H9 (cell line): ENCODE measurements at regions not wholly inside any gene's neighbourhood (a gene's known extent, or its start where the extent isn't known, plus 50 kb on each side); places are given as distances from the start of the nearest gene placed in this dataset.

Source experiments
- DNase-seq: peaks from one replicate; pipeline ENCODE4 v3.0.0-alpha.2; 2017
- H2AFZ ChIP-seq: one replicate; pipeline ENCODE4 v1.6.1; 2013; ENCODE audit warnings: mild to moderate bottlenecking, low read length, control low read depth, moderate library complexity
- H2AK5ac ChIP-seq: 2 replicates; pipeline ENCODE4 v1.6.1; 2013; ENCODE audit warnings: low read length, control low read depth, mixed read lengths; ENCODE audit not compliant: insufficient read length
- H2BK120ac ChIP-seq: one replicate; pipeline ENCODE4 v1.6.1; 2013; ENCODE audit warnings: low read depth, mild to moderate bottlenecking, low read length, control low read depth, inconsistent platforms; ENCODE audit not compliant: poor library complexity, severe bottlenecking
- H2BK12ac ChIP-seq: 2 replicates; pipeline ENCODE4 v1.6.1; 2013; ENCODE audit warnings: low read length, control low read depth, mixed read lengths, low read depth; ENCODE audit not compliant: insufficient read length
- H2BK15ac ChIP-seq: 2 replicates; pipeline ENCODE4 v1.6.1; 2013; ENCODE audit warnings: low read depth, low read length, control low read depth
- H2BK20ac ChIP-seq: one replicate; pipeline ENCODE4 v1.6.1; 2013; ENCODE audit warnings: low read depth, mild to moderate bottlenecking, low read length, control low read depth, inconsistent platforms; ENCODE audit not compliant: poor library complexity, severe bottlenecking
- H2BK5ac ChIP-seq: 2 replicates; pipeline ENCODE4 v1.6.1; 2013; ENCODE audit warnings: low read length, control low read depth, mixed read lengths; ENCODE audit not compliant: insufficient read length
- H3K14ac ChIP-seq: 2 replicates; pipeline ENCODE4 v1.6.1; 2013; ENCODE audit warnings: low read length, control low read depth; ENCODE audit not compliant: insufficient read depth
- H3K18ac ChIP-seq: 2 replicates; pipeline ENCODE4 v1.6.1; 2013; ENCODE audit warnings: low read depth, mild to moderate bottlenecking, mixed read lengths, low read length, control low read depth; ENCODE audit not compliant: insufficient read length
- H3K23ac ChIP-seq: 2 replicates; pipeline ENCODE4 v1.6.1; 2013; ENCODE audit warnings: low read length, control low read depth, mixed read lengths, low read depth; ENCODE audit not compliant: insufficient read length
- H3K23me2 ChIP-seq: 2 replicates; pipeline ENCODE4 v1.6.1; 2013; ENCODE audit warnings: low read depth, mild to moderate bottlenecking, mixed read lengths, low read length, control low read depth; ENCODE audit not compliant: insufficient read length, poor library complexity, severe bottlenecking
- H3K27ac ChIP-seq: 2 replicates; pipeline ENCODE4 v1.5.1; 2013; ENCODE audit warnings: low read length, control low read depth, mixed read lengths, low read depth; ENCODE audit not compliant: insufficient read length
- H3K27me3 ChIP-seq: 2 replicates; pipeline ENCODE4 v1.6.1; 2013; ENCODE audit warnings: low read length, control low read depth, inconsistent platforms; ENCODE audit not compliant: insufficient read depth
- H3K4ac ChIP-seq: 2 replicates; pipeline ENCODE4 v1.6.1; 2013; ENCODE audit warnings: low read depth, mild to moderate bottlenecking, control low read depth, inconsistent platforms, low read length, moderate library complexity
- H3K4me1 ChIP-seq: 2 replicates; pipeline ENCODE4 v1.6.1; 2013; ENCODE audit warnings: low read length, control low read depth, inconsistent platforms; ENCODE audit not compliant: insufficient read depth
- H3K4me2 ChIP-seq: 2 replicates; pipeline ENCODE4 v1.6.1; 2013; ENCODE audit warnings: low read length, control low read depth, mixed read lengths; ENCODE audit not compliant: insufficient read length, insufficient read depth
- H3K56ac ChIP-seq: 2 replicates; pipeline ENCODE4 v1.6.1; 2013; ENCODE audit warnings: low read depth, mild to moderate bottlenecking, mixed read lengths, low read length, control low read depth; ENCODE audit not compliant: insufficient read length
- H3K79me1 ChIP-seq: 2 replicates; pipeline ENCODE4 v1.6.1; 2013; ENCODE audit warnings: low read depth, mild to moderate bottlenecking, moderate library complexity, low read length, control low read depth, inconsistent platforms; ENCODE audit not compliant: insufficient read depth, poor library complexity, severe bottlenecking
- H3K79me2 ChIP-seq: 2 replicates; pipeline ENCODE4 v1.6.1; 2013; ENCODE audit warnings: low read length, control low read depth, inconsistent platforms; ENCODE audit not compliant: insufficient read depth
- H3K9ac ChIP-seq: 2 replicates; pipeline ENCODE4 v1.6.1; 2013; ENCODE audit warnings: low read length, control low read depth, mixed read lengths; ENCODE audit not compliant: insufficient read length; ENCODE audit errors: extremely low read depth
- H3K9me3 ChIP-seq: one replicate; pipeline ENCODE4 v1.6.1; 2013; ENCODE audit warnings: low read depth, low read length, inconsistent platforms; ENCODE audit not compliant: control insufficient read depth
- H3T11ph ChIP-seq: one replicate; pipeline ENCODE4 v1.6.1; 2013; ENCODE audit warnings: mild to moderate bottlenecking, low read length, control low read depth, inconsistent platforms
- H4K20me1 ChIP-seq: one replicate; pipeline ENCODE4 v1.6.1; 2013; ENCODE audit not compliant: control insufficient read depth, insufficient read length, insufficient read depth
- H4K5ac ChIP-seq: 2 replicates; pipeline ENCODE4 v1.6.1; 2013; ENCODE audit warnings: low read depth, mild to moderate bottlenecking, mixed read lengths, low read length, control low read depth; ENCODE audit not compliant: insufficient read length
- H4K8ac ChIP-seq: replicated peaks from 2 replicates; pipeline ENCODE4 v1.6.1; 2013; ENCODE audit warnings: low read length, control low read depth, mixed read lengths, low read depth; ENCODE audit not compliant: insufficient read length
- H4K91ac ChIP-seq: 2 replicates; pipeline ENCODE4 v1.6.1; 2013; ENCODE audit warnings: low read depth, mild to moderate bottlenecking, moderate library complexity, mixed read lengths, low read length, control low read depth; ENCODE audit not compliant: insufficient read length
- H3K27ac Mint-ChIP-seq, 3 experiments: 2 replicates in 2 of 3; 3 replicates in 1 of 3; pipeline ENCODE4 v1.8.0; 2020 to 2021; ENCODE audit warnings: mixed read lengths in 3 of 3, mild to moderate bottlenecking in 1 of 3, moderate library complexity in 1 of 3
- H3K27me3 Mint-ChIP-seq: 2 replicates; pipeline ENCODE4 v1.8.0; 2021; ENCODE audit warnings: low read depth, mild to moderate bottlenecking, moderate library complexity, mixed read lengths
- H3K36me3 Mint-ChIP-seq, 3 experiments: 2 replicates in 2 of 3; 3 replicates in 1 of 3; pipeline ENCODE4 v1.8.0; 2020 to 2021; ENCODE audit warnings: low read depth in 3 of 3, mixed read lengths in 3 of 3; ENCODE audit not compliant: insufficient read depth in 1 of 3
- H3K4me1 Mint-ChIP-seq, 2 experiments: 2 replicates each; pipeline ENCODE4 v1.8.0; 2020; ENCODE audit warnings: mixed read lengths in 2 of 2
- H3K4me3 Mint-ChIP-seq, 2 experiments: 2 replicates in 1 of 2; 3 replicates in 1 of 2; pipeline ENCODE4 v1.8.0; 2020 to 2021; ENCODE audit warnings: mild to moderate bottlenecking in 2 of 2, mixed read lengths in 2 of 2, moderate library complexity in 1 of 2
- H3K9me3 Mint-ChIP-seq, 2 experiments: 2 replicates in 1 of 2; 3 replicates in 1 of 2; pipeline ENCODE4 v1.8.0; 2020; ENCODE audit warnings: mild to moderate bottlenecking in 2 of 2, mixed read lengths in 2 of 2, moderate library complexity in 1 of 2
- WGBS: extraction: QIAGEN DNeasy Blood & Tissue Kit; methylation state at CpG from one replicate; pipeline ENCODE4 v1.1.7; 2013; ENCODE audit warnings: missing lambda C conversion rate, low lambda C conversion rate, mixed read lengths; ENCODE audit not compliant: insufficient read length; ENCODE audit errors: extremely low coverage; 5-methylcytosine and 5-hydroxymethylcytosine counted together
- TF ChIP-seq, protein P1 (sequence below): fragments of 200-600 bp; sonication (generic); conservative IDR thresholded peaks from 3 replicates; pipeline ENCODE4 v1.8.0; 2021; ENCODE audit warnings: antibody characterized with exemption, mild to moderate bottlenecking

DNA sequence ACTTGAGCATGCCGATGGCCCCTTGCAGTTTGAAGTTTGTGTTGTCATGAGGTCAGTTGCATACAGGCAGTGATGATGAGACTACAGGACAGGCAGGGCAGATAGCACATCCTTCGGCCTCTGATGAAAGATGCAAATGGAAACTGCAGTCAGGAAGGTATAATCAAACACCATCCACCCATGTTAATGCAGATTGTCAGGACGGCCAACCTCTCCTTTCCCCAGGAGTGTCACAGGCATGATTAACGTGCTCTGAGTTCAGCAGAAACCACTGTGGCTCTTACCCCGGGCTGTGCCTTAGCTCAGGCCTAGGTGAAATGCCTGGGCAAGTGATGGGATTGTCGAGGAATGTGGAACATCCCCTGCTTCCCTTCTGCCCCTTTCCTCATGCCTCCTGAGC is 893.5 kb upstream of the RBFOX1 start:
- no peaks in the 10 kb centered on the region for H3K4me1 ChIP-seq
- H3K4me1 Mint-ChIP-seq = no peaks in the 10 kb centered on the region
- H3K14ac ChIP-seq = no peak overlapping the region; the same call in 1 of the 2 replicates
- H3K27ac Mint-ChIP-seq = no peak overlapping the region
- H3K4me2 ChIP-seq = no peak overlapping the region
- DNase-seq = no peak
- H2BK12ac ChIP-seq = no peak overlapping the region
- peak overlapping the region; percentile 41 for H3K18ac ChIP-seq
- TF ChIP-seq, protein P1, sequence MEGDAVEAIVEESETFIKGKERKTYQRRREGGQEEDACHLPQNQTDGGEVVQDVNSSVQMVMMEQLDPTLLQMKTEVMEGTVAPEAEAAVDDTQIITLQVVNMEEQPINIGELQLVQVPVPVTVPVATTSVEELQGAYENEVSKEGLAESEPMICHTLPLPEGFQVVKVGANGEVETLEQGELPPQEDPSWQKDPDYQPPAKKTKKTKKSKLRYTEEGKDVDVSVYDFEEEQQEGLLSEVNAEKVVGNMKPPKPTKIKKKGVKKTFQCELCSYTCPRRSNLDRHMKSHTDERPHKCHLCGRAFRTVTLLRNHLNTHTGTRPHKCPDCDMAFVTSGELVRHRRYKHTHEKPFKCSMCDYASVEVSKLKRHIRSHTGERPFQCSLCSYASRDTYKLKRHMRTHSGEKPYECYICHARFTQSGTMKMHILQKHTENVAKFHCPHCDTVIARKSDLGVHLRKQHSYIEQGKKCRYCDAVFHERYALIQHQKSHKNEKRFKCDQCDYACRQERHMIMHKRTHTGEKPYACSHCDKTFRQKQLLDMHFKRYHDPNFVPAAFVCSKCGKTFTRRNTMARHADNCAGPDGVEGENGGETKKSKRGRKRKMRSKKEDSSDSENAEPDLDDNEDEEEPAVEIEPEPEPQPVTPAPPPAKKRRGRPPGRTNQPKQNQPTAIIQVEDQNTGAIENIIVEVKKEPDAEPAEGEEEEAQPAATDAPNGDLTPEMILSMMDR = no peak
- no peaks in the 10 kb centered on the region for H3K27me3 ChIP-seq
- H3T11ph ChIP-seq = no peak overlapping the region
- H3K27ac ChIP-seq = no peak overlapping the region
- no peaks in the 10 kb centered on the region for H3K79me2 ChIP-seq
- no peak overlapping the region for H2BK15ac ChIP-seq
- no peak overlapping the region for H2AK5ac ChIP-seq
- no peaks in the 10 kb centered on the region for H3K9me3 ChIP-seq
- H2BK5ac ChIP-seq = no peak overlapping the region
- no peaks in the 10 kb centered on the region for H4K20me1 ChIP-seq
- H2BK20ac ChIP-seq = no peak overlapping the region
- no peaks in the 10 kb centered on the region for H3K79me1 ChIP-seq
- H3K4me3 Mint-ChIP-seq = no peak overlapping the region
- no peak overlapping the region for H3K9ac ChIP-seq
- H4K5ac ChIP-seq = no peak overlapping the region
- no peak overlapping the region for H3K4ac ChIP-seq
- no peak overlapping the region for H4K8ac ChIP-seq
- no CpG with 5 or more reads among the region's 6 CpGs for WGBS
- no peaks in the 10 kb centered on the region for H3K9me3 Mint-ChIP-seq
- no peaks in the 10 kb centered on the region for H3K27me3 Mint-ChIP-seq
- H3K23me2 ChIP-seq = no peaks in the 10 kb centered on the region
- H3K56ac ChIP-seq = no peak overlapping the region
- no peaks in the 10 kb centered on the region; a peak in 1 of 7 replicates for H3K36me3 Mint-ChIP-seq
- no peak overlapping the region for H4K91ac ChIP-seq
- H2BK120ac ChIP-seq = no peak overlapping the region
- H2AFZ ChIP-seq = no peak overlapping the region
- H3K23ac ChIP-seq = no peak overlapping the region
